ENCODE measurements at regions not wholly inside any gene's neighbourhood (a gene's known extent, or its start where the extent isn't known, plus 50 kb on each side); places are given as distances from the start of the nearest gene placed in this dataset.

DNA sequence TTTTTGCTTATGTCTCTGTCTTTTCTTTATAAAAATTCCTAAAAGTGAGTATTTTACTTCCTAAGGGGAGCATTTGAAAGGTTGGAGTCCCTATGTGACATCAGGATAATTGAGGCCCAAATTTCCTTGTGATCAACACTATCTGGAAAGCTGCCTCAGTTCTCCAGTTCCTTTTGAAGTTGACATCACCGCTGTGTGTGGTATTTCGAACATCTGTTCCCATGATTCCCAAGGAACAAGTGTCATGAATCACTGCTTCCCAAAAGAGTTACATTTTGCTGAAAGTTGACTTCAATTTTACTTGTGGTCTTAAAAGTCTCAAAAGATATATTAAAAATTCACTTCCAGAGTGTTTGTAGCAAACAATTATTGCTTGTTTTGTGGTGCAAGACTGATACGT lies 452.1 kb upstream of the RGMB start:
- TF ChIP-seq, protein P1, sequence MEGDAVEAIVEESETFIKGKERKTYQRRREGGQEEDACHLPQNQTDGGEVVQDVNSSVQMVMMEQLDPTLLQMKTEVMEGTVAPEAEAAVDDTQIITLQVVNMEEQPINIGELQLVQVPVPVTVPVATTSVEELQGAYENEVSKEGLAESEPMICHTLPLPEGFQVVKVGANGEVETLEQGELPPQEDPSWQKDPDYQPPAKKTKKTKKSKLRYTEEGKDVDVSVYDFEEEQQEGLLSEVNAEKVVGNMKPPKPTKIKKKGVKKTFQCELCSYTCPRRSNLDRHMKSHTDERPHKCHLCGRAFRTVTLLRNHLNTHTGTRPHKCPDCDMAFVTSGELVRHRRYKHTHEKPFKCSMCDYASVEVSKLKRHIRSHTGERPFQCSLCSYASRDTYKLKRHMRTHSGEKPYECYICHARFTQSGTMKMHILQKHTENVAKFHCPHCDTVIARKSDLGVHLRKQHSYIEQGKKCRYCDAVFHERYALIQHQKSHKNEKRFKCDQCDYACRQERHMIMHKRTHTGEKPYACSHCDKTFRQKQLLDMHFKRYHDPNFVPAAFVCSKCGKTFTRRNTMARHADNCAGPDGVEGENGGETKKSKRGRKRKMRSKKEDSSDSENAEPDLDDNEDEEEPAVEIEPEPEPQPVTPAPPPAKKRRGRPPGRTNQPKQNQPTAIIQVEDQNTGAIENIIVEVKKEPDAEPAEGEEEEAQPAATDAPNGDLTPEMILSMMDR (IDR thresholded peaks at IDR 0.05; ENCODE audit: insufficient read depth, low read depth, low read length) = no peak
- TF ChIP-seq EZH2 (IDR thresholded peaks at IDR 0.05; ENCODE audit: insufficient read depth, low read length) = no peak
